HepG2 (cell line): ENCODE measurements at regions not wholly inside any gene's neighbourhood (a gene's known extent, or its start where the extent isn't known, plus 50 kb on each side); places are given as distances from the start of the nearest gene placed in this dataset.

Experiments
- ATAC-seq: fragments of 200-7000 bp; cut with Tn5 transposase; 3 replicates; pipeline ENCODE4 v1.9.1; 2020; ENCODE audit warnings: mild to moderate bottlenecking, moderate library complexity
- BruUV-seq: library from RNA; stranded (reverse); fragments of 400-500 nt; replicated peaks from 2 replicates; lab custom pipeline; 2021; lab: Mats Ljungman, UMichigan
- CTCF ChIA-PET: fragments of 300-600 bp; formaldehyde crosslinking; extraction: SDS; loops from one replicate; lab custom pipeline; 2021; ENCODE audit warnings: low total read pairs, inconsistent platforms, low intra/inter-chr PET ratio; lab: Yijun Ruan, JAX
- POLR2A ChIA-PET: fragments of 350-600 bp; sonication (Branson Sonifier 250); formaldehyde crosslinking; loops from one replicate; lab custom pipeline; 2020; ENCODE audit warnings: antibody characterized with exemption, inconsistent platforms; lab: Yijun Ruan, JAX
- DNase-seq: peaks from one replicate; pipeline ENCODE4 v3.0.0-alpha.2; 2015; ENCODE audit warnings: low spot score
- FAIRE-seq: peaks from 3 replicates; lab custom pipeline; 2011; peaks lifted over from hg19 to GRCh38; lab: Jason Lieb, UNC
- H2AFZ ChIP-seq: one replicate; pipeline ENCODE4 v1.6.1; 2011; ENCODE audit warnings: low read length, inconsistent platforms
- H3K27ac ChIP-seq: fragments of 300-600 bp; 3 replicates; pipeline ENCODE4 v1.8.0; 2011; ENCODE audit warnings: mixed run types, mild to moderate bottlenecking, mixed read lengths, low read length, inconsistent platforms; ENCODE audit not compliant: insufficient read depth; ENCODE audit errors: extremely low read length
- H3K27me3 ChIP-seq, 2 experiments: fragments of 200-600 bp in 1 of 2; 2 replicates in 1 of 2; 3 replicates in 1 of 2; pipeline versions ENCODE4 v1.6.0 to v1.8.0; 2011; ENCODE audit warnings: low read length in 2 of 2, mild to moderate bottlenecking in 2 of 2, moderate library complexity in 2 of 2, inconsistent platforms in 1 of 2; ENCODE audit not compliant: insufficient read depth in 2 of 2, control insufficient read depth in 1 of 2
- H3K36me3 ChIP-seq, 2 experiments: fragments of 200-600 bp in 1 of 2; replicated peaks in 1 of 2; 2 replicates in 1 of 2; 3 replicates in 1 of 2; pipeline versions ENCODE4 v1.5.1 to v1.8.0; 2011; ENCODE audit warnings: low read length in 2 of 2, inconsistent platforms in 1 of 2; ENCODE audit not compliant: insufficient read depth in 2 of 2, control insufficient read depth in 1 of 2
- H3K4me1 ChIP-seq: 2 replicates; pipeline ENCODE4 v1.5.1; 2012; ENCODE audit warnings: low read length, inconsistent platforms; ENCODE audit not compliant: insufficient read depth
- H3K4me2 ChIP-seq: 2 replicates; pipeline ENCODE4 v1.6.0; 2011; ENCODE audit warnings: low read depth, low read length, inconsistent platforms
- H3K4me3 ChIP-seq, 3 experiments: fragments of 200-600 bp in 1 of 3; sonication (generic), shearing (Covaris generic) in 1 of 3; replicated peaks in 1 of 3; 2 replicates each; pipeline ENCODE4 v1.5.1; 2011 to 2016; ENCODE audit warnings: low read length in 3 of 3, inconsistent platforms in 2 of 3, low read depth in 2 of 3, mild to moderate bottlenecking in 2 of 3, control low read depth in 1 of 3, mixed read lengths in 1 of 3; ENCODE audit not compliant: insufficient read depth in 1 of 3
- H3K79me2 ChIP-seq: one replicate; pipeline ENCODE4 v1.6.1; 2011; ENCODE audit warnings: low read length, inconsistent platforms; ENCODE audit not compliant: insufficient read depth
- H3K9ac ChIP-seq: 2 replicates; pipeline ENCODE4 v1.6.0; 2011; ENCODE audit warnings: mild to moderate bottlenecking, low read depth, low read length, inconsistent platforms; ENCODE audit not compliant: insufficient read depth
- H3K9me3 ChIP-seq: 2 replicates; pipeline ENCODE4 v1.5.1; 2012; ENCODE audit warnings: mild to moderate bottlenecking, low read length
- H4K20me1 ChIP-seq: 2 replicates; pipeline ENCODE4 v1.6.0; 2011; ENCODE audit warnings: inconsistent platforms, mild to moderate bottlenecking, low read length, moderate library complexity; ENCODE audit not compliant: insufficient read depth
- E2F1 ChIP-seq: sonication (generic); formaldehyde crosslinking; IDR thresholded peaks from 2 replicates; pipeline ENCODE4 v1.5.0; 2020; ENCODE audit warnings: missing genetic modification reagents
- GTF3A ChIP-seq: sonication (generic); formaldehyde crosslinking; conservative IDR thresholded peaks from 2 replicates; pipeline ENCODE4 v1.4.0; 2020; ENCODE audit warnings: mild to moderate bottlenecking, missing genetic modification reagents
- IRF9 ChIP-seq: sonication (generic); formaldehyde crosslinking; IDR thresholded peaks from 2 replicates; pipeline ENCODE4 v1.8.0; 2022; ENCODE audit warnings: missing genetic modification reagents, mild to moderate bottlenecking, borderline replicate concordance
- MXD3 ChIP-seq: IDR thresholded peaks from 2 replicates; pipeline ENCODE4 v1.6.1; 2016; ENCODE audit warnings: mild to moderate bottlenecking, missing biosample characterization, missing genetic modification reagents
- NFATC3 ChIP-seq: sonication (generic); formaldehyde crosslinking; IDR thresholded peaks from 2 replicates; pipeline ENCODE4 v1.5.1; 2020; ENCODE audit warnings: mild to moderate bottlenecking, missing genetic modification reagents
- NR0B2 ChIP-seq: sonication (generic); formaldehyde crosslinking; IDR thresholded peaks from 2 replicates; pipeline ENCODE4 v1.4.0; 2020; ENCODE audit warnings: mild to moderate bottlenecking, missing genetic modification reagents
- NRL ChIP-seq: sonication (generic); formaldehyde crosslinking; IDR thresholded peaks from 2 replicates; pipeline ENCODE4 v1.5.0; 2020; ENCODE audit warnings: missing genetic modification reagents, mild to moderate bottlenecking, moderate library complexity, borderline replicate concordance
- SMARCE1 ChIP-seq: fragments of 450-650 bp; IDR thresholded peaks from 2 replicates; pipeline ENCODE4 v1.6.1; 2017; ENCODE audit warnings: borderline replicate concordance
- ZFP37 ChIP-seq: sonication (generic); formaldehyde crosslinking; IDR thresholded peaks from 2 replicates; pipeline ENCODE4 v1.4.0; 2020; ENCODE audit warnings: missing genetic modification reagents, borderline replicate concordance
- ZMYM2 ChIP-seq: sonication (generic); formaldehyde crosslinking; IDR thresholded peaks from 2 replicates; pipeline ENCODE4 v1.8.0; 2022; ENCODE audit warnings: mild to moderate bottlenecking, missing genetic modification reagents
- ZNF18 ChIP-seq: sonication (generic); formaldehyde crosslinking; IDR thresholded peaks from 2 replicates; pipeline ENCODE4 v1.8.0; 2022; ENCODE audit warnings: mild to moderate bottlenecking, missing genetic modification reagents; ENCODE audit not compliant: insufficient replicate concordance
- ZNF225 ChIP-seq: sonication (generic); formaldehyde crosslinking; IDR thresholded peaks from 2 replicates; pipeline ENCODE4 v1.4.0; 2020; ENCODE audit warnings: mild to moderate bottlenecking, missing genetic modification reagents
- ZNF343 ChIP-seq: sonication (generic); formaldehyde crosslinking; IDR thresholded peaks from 2 replicates; pipeline ENCODE4 v1.4.0; 2020; ENCODE audit warnings: mild to moderate bottlenecking, missing genetic modification reagents
- ZNF354B ChIP-seq: sonication (generic); formaldehyde crosslinking; IDR thresholded peaks from 2 replicates; pipeline ENCODE4 v1.8.0; 2022; ENCODE audit warnings: mild to moderate bottlenecking, missing genetic modification reagents
- ZNF574 ChIP-seq: sonication (generic); formaldehyde crosslinking; IDR thresholded peaks from 2 replicates; pipeline ENCODE4 v1.4.0; 2020; ENCODE audit warnings: missing genetic modification reagents
- ZNF850 ChIP-seq: sonication (generic); formaldehyde crosslinking; conservative IDR thresholded peaks from 2 replicates; pipeline ENCODE4 v1.9.0; 2021; ENCODE audit warnings: mild to moderate bottlenecking, missing genetic modification reagents
- WGBS: methylation state at CpG from one replicate; pipeline ENCODE4 v1.1.6; 2017; ENCODE audit warnings: low lambda C conversion rate; 5-methylcytosine and 5-hydroxymethylcytosine counted together
- in situ Hi-C: cut with HindIII; loops from 2 replicates; pipeline ENCODE4 v1.10.0; 2017; ENCODE audit warnings: low pct_unique_long_range_greater_than_20kb; ENCODE audit not compliant: extremely low pct_ligation_motif_present
- intact Hi-C: fragments of 100-400 bp; cut with micrococcal nuclease; formaldehyde crosslinking; loops from one replicate; pipeline ENCODE4 v1.10.0; 2022; ENCODE audit not compliant: unreplicated experiment

GRCh38 chr12:90099288-90099687 lies 390.6 kb upstream of the ATP2B1 start (continued):
- TF ChIP-seq MXD3 (CRISPR knock-in tag): no peak
- TF ChIP-seq NRL (CRISPR knock-in tag): no peak

- no peaks in the 10 kb centered on the region for H3K79me2 ChIP-seq
- H3K27me3 ChIP-seq: no peaks in the 10 kb centered on the region
- in situ Hi-C loops: no loop called here
- intact Hi-C loops: no loop called here
- ChIA-PET CTCF (no interaction called here), POLR2A (no interaction called here)
- no peaks in the 10 kb centered on the region for H3K9me3 ChIP-seq
- H3K36me3 ChIP-seq: no peaks in the 10 kb centered on the region
- no peak overlapping the region for H2AFZ ChIP-seq
- DNase-seq: no peak
- H3K4me1 ChIP-seq: no peaks in the 10 kb centered on the region
- H3K9ac ChIP-seq: no peak overlapping the region
- H3K4me2 ChIP-seq: no peak overlapping the region
- no peak overlapping the region for H3K4me3 ChIP-seq
- H3K27ac ChIP-seq: no peak overlapping the region
- TF ChIP-seq ZNF343 (CRISPR knock-in tag) (no peak), SMARCE1 (no peak), ZNF225 (no peak), NR0B2 (CRISPR knock-in tag) (no peak), E2F1 (CRISPR knock-in tag) (no peak), NFATC3 (CRISPR knock-in tag) (no peak), GTF3A (no peak), ZNF574 (CRISPR knock-in tag) (no peak), ZNF850 (CRISPR knock-in tag) (no peak), ZNF18 (CRISPR knock-in tag) (no peak), ZFP37 (CRISPR knock-in tag) (no peak), ZNF354B (CRISPR knock-in tag) (no peak), IRF9 (CRISPR knock-in tag) (no peak), ZMYM2 (CRISPR knock-in tag) (no peak)
- 3% methylated on average over 2 of the region's 2 CpGs for WGBS
- FAIRE-seq: no peak
- no TSS peak for BruUV-seq
- H4K20me1 ChIP-seq: no peaks in the 10 kb centered on the region
- no peak for ATAC-seq
Observed at GRCh38 chr12:90098132-90098779, 389.6 kb upstream of the ATP2B1 start.
